HCEC 1CT (cell line): ENCODE measurements at regions not wholly inside any gene's neighbourhood (a gene's known extent, or its start where the extent isn't known, plus 50 kb on each side); places are given as distances from the start of the nearest gene placed in this dataset.
A peak's percentile ranks its signal among the peaks of the same experiment; 100 is the strongest.
"Not testable (repeated sequence)": the region's sequence is repeated elsewhere in the genome, so short reads cannot be mapped to it uniquely, and the experiment has no call there.

ENCODE experiments used
- DNase-seq: peaks from one replicate; pipeline ENCODE4 v3.0.0-alpha.2; 2017

DNA sequence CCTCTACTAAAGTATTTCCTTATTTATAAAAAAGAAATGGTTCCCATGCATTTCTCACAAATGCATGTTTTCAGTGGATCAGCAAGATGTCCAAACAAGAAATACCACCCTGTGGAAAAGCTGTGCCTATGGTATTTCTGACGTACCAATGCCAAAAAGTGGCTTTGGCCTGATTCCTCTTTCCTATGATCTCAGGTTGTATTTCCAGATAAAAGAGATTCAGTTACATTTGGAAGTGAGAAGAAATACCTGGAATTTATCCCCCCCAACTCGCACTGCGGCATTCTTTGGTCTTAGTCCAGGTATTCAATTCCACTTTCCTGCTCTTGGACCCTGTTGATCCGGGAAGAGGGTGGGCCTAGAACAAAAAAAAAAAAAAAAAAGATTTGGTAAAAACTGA, 815.9 kb upstream of the FRG1 start:
- no peak for DNase-seq

DNA sequence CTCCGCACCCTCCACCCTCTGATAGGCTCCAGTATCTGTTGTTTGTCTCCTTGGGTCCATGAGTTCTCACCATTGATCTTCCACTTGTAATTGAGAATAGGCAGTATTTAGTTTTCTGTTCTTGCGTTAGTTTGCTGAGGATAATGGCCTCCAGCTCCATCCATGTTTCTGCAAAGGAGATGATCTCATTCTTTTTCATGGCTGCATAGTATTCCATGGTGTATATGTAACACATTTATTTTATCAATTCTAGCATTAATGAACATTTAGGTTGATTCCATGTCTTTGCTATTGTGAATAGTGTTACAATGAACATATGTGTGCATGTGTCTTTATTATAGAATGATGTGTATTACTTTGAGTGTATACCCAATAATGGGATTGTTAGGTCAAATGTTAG, 814.6 kb upstream of the FRG1 start:
- no peak for DNase-seq

DNA sequence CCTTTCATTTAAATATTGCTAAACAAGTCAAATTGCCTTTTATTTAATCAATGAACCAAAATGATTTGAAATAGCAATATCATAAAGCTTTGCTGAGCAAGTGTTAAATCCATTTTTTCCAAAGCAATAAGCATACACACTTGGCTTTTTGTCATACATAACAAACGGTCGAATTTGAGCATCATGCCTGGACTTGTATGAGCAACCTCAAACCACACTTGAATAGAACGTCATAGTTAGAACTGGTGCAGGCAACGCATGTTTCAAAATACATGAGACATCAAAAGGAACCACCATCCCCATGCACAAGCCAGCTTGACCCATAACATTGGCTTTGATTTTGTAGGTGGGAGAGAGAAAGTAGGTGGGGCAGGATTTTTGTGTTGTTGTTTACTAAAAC, 812.3 kb upstream of the FRG1 start:
- DNase-seq, result no peak

DNA sequence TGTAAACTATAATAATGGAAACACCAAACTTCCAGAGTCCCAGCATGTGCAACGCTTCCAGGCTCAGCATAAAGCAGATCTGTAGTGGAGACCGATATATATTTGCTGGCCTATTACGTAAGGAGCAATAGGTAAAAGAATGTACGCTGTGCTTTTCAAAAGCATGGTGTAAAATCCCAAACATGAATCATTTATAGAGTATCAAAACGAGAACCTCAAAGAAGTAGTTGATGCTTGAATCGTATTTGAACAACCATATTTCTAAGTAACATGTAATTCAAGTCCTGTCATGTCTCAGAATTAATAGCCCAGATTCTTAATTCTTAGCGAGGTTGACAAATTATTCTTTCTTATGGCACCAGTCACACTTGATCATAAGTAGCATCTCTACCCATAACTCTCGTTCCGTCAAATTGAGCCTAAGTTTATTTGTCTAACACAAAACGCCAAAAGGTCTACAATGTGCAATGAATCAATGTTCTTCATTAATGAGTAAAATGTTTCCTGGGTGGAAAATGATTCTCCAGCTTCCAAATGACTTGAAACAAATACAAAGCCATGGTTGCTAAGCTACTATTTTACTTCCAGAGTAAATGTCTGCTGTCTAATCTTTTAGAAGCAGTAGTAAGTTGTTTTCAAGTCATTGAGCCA, 811.5 kb upstream of the FRG1 start:
- no peak for DNase-seq

DNA sequence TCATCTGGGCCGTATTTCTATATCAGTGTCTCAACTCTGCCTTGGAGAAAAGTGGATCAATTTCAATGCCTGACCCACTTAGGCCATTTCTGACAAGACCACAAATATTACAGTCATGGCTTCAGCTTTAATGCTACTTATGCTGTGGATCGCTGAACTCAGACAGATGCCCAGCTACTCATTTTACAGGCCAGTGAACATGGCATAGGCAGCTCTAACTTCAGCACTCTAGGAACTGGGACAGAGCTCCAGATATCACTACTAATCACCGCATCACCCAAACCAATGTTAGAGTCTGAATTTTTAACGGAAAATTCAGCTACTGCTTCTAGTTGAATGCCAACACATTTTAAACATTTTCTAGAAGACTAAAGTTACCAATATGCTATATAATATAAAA, 809.6 kb upstream of the FRG1 start:
- DNase-seq, result no peak

DNA sequence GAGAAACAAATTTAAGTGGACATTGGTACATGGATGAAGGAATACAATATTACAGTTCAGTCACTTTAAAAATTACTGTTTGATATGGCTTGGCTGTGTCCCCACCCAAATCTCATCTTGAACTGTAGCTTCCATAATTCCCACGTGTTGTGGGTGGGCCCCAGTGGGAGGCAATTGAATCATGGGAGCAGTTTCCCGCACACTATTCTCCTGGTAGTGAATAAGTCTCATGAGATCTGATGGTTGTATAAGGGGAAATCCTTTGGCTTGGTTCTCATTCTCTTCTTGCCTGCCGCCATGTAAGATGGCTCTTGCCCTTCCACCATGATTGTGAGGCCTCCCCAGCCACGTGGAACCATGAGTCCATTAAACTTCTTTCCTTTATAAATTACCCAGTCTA, 804.2 kb upstream of the FRG1 start:
- DNase-seq, result no peak

DNA sequence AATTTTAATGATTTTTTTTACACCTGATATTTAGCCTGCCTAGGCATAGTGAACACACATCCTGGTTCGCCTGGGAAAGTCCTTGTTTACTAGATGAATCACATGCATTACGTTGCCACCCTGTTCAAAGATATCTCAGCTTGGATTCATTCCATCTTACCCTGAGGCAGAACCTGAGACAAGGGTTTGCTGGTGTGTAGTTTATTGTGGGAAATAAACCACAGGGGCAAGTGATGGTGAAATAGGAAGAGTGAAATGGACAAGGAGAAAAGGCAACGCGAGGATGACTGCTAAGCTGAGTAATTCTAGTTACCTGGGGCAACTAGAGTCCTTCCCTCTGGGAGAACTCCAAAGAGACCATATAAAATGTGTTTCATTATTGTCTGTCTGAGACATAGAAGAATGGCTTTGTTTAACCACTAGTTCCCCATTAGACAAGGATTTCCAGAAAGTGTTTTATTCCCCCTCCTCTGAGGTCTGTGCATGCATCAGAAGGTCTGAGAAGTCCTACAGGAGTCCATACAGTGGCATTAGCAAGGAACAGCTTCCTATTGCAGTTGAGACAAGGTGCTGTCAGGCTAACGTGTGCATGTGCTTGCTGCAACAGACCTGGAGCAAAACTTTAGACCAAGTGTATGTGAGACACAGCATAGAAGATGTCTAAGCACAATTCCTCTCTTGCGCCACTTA, 797.3 kb upstream of the FRG1 start:
- DNase-seq, result no peak

DNA sequence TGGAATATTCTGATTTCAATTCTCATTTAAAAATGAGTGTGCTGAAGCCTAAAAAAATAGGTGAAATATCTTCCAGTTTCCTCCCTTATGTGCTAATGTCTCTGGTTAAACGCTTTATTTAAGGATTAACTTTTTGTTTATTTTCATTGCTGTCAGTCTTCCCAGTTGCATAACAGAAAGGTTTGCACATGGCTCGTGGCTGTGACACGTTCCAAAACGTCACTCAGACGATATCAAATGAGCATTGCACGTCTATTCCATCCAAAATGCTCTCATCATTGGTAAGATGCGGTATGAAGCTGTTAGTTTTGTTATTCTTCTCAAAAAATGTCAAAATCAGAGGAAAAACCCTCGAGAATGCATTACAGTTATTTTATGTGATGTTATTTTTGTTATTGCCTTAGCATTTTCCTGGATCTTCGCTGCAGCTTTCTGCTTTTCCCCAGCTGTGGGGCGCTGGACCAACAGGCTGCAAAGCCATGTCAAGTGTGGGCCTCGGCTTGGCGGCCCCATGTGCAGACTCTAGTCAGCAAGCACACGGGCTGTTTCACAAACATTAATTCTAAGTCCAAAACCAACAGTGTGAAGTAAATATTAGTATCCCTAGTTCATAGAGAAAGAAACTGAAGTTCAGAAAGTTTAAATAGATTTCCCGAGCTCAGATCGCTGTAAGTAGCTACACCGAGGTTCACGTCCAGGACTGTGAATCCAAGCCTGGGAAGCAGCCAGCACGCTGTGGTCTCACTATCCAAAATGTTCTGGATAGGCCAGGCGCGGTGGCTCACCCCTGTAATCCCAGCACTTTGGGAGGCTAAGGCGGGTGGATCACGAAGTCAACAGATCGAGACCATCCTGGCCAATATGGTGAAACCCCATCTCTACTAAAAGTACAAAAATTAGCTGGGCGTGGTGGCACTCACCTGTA, 793.4 kb upstream of the FRG1 start:
- no peak for DNase-seq

DNA sequence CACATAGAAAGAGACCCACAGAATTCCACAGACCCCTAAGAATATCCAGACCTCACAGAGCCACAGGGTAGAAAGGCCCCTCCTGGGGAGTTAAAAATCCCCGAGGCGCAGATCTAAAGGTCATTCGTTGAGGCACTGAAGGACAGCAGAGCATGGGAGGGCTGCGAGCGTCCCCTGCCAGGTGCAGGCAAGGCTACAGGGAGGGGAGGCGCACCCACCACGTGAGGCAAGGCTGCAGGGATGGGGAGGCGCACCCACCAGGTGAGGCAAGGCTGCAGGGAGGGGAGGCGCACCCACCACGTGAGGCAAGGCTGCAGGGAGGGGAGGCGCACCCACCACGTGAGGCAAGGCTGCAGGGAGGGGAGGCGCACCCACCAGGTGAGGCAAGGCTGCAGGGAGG, 785.6 kb upstream of the FRG1 start:
- DNase-seq, result not testable (repeated sequence)

DNA sequence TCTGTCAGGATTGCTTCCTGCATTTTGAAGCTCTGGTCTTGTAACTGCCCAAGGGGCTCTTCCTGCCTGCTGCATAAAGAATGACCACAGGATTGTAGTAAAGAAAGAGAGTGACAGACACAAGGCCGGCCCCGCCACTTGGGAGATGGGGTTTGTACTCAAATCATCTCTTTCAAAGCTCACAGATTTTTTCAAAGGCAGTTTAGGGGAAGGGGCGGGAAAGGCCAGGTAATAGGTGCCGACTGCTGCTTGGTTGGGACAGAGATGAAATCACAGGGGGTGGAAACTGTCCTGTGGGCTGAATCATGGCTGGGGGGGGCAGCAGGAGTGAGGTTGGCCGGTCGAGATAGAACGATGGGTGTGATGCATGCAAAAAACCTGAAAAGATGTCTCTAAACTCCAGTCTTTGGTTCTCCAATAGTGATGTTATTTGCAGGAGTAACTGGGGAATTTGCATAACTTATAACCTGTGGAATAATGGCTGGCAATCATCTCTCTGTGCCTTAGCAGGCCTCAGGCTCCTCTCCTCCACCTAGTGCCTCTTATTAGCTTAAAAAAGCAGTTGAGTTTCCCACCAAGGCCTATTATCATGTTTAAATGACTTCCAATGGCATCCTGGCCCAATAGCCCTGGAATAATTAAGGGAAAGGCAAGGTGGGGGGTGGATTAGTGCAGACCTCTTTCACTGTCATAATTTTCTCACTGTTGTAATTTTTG, 778.4 kb upstream of the FRG1 start:
- no peak for DNase-seq

DNA sequence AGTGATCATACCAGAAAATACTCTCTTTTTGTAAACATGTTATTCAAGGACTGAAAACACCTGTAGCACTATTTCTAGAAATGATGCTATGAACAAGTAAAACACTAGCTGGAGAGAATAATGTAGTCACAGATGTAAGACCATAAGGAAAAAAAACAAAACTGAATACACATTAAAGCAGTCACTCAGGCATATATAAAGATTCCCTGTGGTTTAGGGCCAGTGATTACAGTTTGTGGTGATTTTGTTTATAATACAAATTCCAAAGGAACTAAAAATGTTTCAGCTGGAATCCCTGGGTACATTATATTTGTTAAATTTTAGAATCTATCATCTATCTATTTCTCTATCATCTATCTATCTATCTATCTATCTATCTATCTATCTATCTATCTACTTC, 777.8 kb upstream of the FRG1 start:
- DNase-seq, result no peak

DNA sequence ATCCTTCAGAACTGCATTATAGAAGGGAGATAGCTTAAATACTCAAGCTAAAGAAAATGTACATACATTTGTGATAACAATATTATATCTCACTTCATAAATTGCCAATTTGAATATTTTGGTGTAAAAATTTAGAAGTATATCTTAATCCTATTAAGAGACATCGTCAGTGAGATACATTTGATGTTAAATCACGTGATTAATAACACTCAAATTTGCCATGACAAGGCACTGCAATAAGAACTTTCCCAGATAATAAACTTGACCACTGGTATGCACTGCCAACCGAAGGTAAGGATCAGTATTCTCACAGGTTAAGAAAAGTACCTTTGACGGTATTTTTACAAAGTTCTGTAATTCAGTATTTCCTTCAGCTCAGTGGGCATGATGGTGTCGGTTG, 764.7 kb upstream of the FRG1 start:
- DNase-seq, result no peak

DNA sequence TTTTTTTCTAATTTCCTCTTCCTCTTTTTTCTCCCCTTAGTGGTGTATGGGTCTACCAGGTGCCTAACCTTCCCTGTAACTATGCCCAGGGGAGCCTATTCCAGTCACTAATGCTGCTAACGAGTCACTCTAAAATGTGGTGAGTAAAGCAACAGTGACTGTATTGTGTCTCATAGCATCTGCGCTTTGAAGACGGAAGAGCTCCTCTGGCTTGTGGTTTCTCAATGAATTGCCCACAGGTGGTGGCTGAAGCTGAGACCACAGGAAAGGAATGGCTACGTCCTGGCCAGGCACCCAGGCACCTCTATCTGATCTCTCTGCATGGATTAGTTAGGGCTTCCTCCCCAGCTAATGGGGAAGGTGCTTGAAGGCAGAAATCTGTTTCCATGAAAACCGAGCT, 763.5 kb upstream of the FRG1 start:
- no peak for DNase-seq

DNA sequence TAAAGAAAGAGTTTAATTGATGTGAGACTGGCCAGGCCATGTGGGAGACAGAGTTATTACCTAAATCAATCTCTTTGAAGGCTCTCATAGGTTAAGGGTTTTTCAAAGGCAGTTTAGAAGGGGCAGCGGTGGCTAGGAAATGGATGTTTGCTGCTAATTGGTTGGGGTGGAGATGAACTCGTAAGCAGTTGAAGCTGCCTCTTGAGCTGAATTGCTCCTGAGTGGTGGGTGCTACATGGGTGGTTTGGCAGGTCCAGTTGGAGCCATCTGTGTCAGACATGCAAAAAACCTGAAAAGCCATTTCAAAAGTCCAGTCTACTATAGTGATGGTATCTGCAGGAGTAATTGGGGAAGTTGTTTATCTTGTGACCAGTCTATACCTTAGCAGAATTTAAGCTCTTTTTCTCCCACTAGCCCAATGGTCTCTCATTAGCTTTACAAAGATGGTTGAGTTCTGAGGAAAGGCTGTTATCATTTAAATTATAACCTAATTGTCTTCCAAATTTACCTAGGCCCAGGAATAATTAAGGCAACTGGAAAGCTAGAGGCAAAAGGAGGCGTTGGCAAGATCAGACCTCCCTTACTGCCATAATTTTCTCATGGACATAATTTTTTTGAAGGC, 762.4 kb upstream of the FRG1 start:
- DNase-seq, result no peak

DNA sequence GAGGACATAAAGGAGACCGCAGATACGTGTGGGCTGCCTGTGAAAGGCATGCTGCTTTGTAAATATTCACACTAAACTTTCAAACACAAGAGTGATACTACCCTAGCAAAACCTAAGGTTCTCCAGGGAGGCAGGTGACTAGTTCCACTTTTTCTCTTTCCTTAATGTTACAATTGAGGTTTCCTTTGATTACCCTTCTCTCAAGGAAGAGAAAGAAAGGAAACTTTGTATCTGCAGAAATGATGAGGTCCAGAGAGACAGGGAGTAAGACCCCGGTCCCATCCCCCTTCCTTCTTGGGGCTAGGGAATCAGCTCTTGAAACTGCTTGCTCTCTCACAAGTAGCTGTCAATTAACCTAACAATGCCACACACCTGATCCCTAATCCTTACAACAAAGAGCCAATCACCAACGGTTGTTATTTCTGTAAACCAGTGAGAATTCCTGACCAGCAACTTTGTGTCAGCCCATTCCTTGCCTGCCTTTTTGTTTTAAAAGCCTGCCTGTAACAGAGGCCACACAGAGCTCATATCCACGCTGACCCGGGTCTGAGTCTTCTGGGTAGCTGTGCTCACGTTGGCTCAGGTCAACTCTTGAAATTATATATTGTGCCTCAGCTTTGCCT, 754.8 kb upstream of the FRG1 start:
- DNase-seq, result no peak

DNA sequence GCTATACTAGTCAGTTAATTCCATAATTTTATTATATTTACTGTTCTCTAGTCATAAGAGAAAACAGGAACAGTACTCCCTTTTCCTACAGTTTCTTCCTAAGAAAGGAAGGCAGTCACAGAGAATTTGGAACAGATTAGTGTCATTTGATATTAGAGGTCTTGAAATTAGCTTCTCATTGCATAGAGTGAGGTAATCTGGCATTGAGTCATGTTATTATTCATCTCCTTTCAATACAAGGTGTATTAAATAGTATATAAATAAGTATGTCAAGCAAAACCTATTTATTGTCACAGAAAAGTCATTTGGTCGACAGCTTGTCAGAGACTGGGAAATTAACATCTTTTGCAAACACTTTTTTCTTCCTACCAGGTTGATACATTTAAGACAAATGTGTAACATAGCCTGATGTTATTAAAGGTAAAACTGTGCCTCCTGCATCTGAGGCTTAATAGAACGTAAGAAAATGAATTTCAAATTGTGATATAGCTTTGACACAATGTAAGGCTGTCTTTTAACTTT, 753.1 kb upstream of the FRG1 start:
- no peak for DNase-seq

DNA sequence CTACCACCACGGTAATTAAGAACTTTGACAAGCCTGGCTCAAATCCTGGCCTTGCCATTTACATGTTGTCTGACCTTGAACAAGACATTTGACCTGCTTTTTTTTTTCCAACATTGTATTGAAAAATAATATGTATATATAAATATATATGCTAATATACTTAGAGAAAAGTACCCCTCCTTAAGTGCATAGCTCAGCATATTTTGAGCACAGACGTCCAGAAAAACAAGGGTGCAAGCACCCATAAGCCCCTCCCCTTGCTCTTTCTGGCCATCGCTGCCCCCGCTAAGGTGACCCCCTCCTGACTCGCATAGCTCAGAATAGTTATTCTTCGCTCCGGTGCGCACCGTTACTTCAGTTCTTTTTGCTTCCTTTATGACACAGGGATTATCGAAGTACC, 742.0 kb upstream of the FRG1 start:
- no peak for DNase-seq

DNA sequence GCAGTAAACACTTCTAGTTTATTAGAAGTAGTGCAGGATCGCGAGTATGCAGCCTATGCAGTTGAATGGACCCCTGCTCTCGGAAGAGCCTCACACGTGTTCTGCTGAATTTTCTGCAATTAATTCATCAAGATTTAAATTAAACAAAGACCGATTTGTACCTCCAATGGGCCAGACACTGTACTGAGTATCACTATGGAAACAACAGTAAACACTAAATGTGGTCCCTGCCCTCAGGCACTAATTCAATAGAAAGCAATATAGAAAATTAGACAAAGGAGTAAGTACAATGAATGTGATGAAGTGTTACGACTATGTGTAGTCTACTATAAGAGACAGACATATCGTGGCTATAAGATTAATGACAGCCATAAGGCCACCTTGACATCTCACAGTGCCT, 740.3 kb upstream of the FRG1 start:
- no peak for DNase-seq

DNA sequence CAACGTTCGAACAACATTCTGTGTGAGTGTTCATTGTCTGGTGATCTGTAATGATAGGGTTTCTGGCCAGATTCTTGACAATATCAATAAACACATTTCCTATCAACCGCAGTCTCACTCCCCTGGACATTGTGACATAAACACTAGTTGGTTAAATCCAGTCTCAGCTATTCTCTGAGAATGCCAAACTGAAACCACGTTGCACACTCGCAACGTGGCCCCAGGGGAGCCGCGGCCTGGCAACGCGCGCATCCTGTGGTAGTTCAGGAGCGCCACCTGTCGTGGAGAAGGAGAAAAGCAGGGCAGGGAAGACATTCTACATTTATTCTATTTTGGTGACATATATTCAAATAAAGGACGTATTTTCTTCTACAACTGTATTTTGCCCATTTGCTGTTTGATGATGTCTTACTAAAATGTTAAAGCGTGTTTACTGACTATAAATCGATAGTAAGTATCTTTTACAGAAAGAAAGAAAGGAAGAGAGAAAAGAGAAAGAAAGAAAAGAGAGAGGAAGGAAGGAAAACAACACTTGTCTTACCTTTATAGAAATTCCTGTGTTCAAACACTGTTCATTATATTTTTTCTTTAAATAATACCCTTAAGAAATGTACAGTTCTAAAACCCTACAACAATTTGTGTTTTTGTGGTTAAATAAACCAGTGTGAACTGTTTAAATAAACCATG, 738.3 kb upstream of the FRG1 start:
- DNase-seq, result peak; percentile 50

DNA sequence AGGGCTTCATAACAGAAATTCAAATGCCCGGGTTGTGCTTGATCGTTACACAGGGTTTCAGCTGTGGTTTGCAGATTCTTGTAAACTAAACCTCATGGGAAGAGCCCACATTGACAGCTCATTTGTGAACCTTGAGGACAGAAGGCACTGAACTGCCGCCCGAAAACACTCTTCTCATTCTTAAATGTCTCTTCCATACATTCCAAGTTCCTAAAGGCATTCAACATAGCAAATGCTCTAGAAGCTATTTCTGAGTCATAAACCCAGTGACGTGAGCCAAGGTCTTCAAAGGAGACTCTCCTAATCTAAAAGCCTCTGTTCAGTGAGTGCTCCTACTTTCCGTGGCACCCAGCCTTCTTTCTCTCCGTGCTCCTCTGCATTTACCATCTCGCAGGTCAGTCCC, 737.8 kb upstream of the FRG1 start:
- DNase-seq, result peak; percentile 38

DNA sequence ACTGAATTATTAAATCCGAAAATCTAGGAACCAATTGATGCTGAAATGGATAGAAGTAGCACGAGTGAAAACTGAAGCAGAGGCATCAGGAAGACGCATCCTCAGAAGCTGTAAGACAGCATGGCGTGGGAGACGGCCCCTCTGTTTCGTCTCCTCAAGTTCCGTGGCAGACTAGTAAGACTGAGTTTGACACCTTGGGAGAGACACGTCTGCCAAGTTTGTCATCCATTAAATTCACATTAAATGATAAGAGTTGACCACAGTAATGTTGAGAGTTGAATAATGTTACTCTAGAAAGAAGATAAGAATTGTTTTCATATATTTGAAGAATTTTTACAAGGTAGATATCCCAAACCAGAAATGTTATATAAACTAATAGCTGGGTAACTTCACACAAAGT, 736.1 kb upstream of the FRG1 start:
- DNase-seq, result no peak

DNA sequence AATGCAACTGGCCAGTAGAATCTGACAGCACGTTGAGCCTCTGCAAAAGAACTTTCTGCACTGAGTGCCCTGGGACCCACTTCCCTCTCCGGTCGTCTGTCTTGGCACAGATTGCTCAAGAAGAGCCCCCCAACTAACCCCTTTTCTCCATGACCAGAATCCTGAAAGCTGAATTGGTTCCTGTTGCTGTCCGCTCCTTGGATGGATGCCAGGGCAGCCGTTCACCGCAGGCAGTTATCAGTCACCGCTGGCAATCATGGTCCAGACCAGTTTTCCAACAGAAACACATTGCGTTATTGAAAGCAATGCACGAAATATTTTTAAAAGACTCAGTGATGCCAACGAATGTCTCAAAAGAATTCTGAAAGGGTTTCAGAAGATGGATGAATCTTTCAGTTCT, 733.7 kb upstream of the FRG1 start:
- no peak for DNase-seq
